Hematopoietic multipotent progenitor cell (in vitro differentiated cells): ENCODE measurements at regions not wholly inside any gene's neighbourhood (a gene's known extent, or its start where the extent isn't known, plus 50 kb on each side); places are given as distances from the start of the nearest gene placed in this dataset.
"Not testable (repeated sequence)": the region's sequence is repeated elsewhere in the genome, so short reads cannot be mapped to it uniquely, and the experiment has no call there.

Source experiments
- DNase-seq, 3 donors: peaks; one replicate each; pipeline ENCODE4 v3.0.0-alpha.2; 2011 to 2015; ENCODE audit warnings: low read depth in 2 of 3, low spot score in 2 of 3

DNA sequence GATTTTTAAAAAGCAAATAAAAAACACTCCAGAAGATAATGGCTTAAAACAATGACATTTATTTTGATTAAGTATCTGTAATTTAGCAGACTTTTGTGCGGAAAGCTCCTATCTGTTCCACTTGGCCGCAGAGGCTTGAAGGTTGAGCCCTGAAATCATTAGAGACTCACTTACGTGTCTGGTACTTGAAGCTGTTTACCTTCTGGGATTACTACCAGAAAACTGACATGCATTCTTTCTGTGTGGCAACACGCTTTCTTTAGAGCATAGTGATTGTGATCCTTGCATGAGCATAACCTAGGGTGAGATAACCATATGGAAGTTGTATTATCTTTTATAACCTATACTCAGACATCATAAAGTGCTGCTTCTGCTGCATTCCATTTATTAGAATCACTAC, 298.5 kb downstream of the SI start:
- DNase-seq, result no peak

DNA sequence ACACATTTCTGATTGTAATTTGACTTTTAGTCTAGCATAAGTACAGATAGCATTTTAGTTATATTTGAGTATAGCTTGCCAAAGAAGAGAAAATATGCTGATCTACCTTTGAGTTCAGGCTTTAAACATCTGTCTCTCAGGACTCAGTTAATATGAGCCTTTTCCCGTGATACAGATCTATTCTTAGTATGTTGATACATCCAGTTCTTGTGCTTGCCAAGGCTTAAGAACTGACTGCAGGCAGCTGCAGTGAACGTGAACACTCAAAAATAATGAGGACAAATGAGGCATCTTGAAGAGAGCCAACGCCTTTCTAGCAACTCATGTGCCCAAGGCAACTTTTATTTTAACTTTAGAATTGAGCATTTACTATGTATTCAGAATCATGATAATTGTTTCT, 325.5 kb downstream of the SI start:
- no peak for DNase-seq

DNA sequence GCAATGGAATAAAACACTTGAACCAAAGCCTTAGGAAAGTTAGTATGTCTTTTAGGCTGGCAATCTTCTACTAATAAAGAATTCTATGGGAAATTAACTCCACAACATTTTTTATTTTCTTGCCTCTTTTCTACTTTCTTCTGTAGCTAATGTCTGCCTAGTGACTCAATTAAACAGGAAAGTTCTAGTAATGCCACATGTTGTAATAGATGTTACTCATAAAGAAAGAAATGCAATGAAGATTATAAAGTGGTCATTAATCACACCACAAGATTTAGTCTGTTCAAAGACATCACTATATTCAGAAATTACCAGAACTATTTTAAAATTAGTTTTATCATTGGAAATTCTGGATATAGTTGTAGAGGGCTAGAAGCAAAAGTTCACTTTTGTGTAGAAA, 329.7 kb downstream of the SI start:
- DNase-seq, result no peak

DNA sequence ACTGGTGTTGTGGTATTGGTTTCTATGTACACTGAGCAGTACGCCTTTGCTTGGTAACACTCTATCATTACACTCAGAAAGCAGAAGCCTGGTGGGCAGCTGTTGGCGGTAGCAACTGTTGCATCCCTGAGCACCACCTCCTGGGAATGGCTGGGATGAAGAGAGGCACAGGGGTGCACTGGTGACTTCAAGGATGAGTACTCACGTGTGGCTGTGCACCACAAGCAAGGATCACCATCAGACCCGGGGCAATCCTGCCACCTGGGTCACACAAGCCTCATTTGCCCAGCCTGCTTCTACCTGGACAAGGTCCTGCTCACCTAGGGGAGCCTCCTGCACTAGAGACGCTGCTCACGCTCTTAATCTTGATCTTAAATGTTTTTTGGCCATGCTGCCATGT, 336.4 kb downstream of the SI start:
- no peak for DNase-seq

DNA sequence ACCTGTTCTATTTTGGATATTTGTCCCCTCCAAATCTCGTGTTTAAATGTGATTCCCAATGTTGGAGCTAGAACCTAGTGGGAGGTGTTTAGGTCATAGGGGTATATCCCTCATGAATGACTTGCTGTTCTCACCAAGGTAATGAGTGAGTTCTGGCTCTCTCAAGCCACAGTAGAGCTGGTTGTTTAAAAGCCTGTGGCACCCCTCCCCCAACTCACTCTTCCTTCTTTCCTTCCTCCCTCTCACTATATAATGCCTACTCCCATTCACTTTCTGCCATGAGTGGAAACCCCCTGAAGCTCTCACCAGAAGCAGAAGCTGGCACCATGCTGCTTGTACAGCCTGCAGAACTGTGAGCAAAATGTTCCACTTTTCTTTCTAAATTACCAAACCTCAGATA, 341.1 kb downstream of the SI start:
- DNase-seq, result no peak

DNA sequence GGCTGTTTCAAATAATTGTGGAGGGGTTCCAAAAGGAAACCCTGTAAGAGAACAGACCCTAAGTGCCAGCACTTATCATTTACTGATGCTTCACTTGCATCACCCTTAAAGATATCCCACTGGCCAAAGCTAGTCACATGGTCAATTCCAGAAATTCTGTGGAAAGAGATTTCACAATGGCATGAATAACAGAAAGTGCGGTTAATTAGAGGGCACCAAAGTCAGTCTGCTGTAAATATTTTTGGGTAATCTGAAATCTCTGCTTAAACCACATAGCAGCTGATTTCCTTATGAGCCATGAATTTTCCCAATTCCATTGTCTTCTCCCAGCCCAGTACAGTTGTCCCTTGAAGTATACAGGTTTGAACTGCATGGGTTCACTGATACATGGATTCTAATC, 346.1 kb downstream of the SI start:
- no peak for DNase-seq

DNA sequence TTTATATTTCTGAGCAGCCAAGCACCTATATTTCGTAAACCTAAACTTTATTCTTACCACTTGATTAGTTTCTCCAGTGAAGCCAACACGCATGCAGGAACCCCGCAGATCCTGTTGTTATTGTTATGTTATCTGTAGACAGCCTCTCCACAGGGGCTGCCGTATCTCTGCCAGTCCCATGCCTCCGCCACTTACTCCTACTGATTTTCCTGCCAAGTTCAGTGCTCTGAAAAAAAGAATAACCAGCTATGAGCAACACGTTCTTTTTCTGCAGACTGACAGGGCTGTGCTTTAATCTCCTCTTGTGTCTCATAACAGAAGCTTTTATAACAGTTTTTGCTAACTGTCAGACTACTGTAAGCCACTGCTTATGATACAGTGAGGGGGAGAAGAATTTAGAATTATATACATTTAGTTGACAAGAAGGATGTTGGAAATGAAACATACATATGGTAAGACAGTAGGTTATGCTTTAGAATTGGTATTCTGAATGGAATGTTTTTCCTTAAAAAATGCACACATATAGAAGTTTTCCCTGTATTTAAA, 347.4 kb downstream of the SI start:
- DNase-seq, result no peak

DNA sequence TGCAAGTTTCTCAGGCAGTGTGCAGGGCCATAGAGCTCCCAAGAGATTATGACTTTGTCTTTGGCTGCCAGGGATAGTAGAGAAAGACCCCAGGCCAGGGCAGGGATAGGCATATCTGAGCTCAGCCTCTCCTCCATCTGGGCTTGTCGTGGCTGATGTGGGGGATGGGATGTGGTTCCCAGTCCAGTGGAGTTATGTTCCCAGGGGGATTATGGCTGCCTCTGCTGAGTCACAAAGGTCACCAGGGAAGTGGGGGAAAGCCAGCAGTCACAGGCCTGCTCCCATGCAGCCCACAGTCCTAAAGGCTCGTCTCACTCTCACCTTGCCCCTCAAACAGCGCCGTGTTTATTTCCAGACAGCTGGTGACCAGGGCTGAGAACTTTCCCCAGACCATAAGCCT, 354.9 kb downstream of the SI start:
- DNase-seq, result no peak

DNA sequence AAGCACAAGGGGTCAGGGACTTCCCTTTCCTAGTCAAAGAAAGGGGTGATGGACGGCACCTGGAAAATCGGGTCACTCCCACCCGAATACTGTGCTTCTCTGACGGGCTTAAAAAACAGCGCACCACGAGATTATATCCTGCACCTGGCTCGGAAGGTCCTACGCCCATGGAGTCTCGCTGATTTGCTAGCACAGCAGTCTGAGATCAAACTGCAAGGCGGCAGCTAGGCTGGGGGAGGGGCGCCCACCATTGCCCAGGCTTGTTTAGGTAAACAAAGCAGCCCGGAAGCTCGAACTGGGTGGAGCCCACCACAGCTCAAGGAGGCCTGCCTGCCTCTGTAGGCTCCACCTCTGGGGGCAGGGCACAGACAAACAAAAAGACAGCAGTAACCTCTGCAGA, 375.5 kb downstream of the SI start:
- not testable (repeated sequence) for DNase-seq

DNA sequence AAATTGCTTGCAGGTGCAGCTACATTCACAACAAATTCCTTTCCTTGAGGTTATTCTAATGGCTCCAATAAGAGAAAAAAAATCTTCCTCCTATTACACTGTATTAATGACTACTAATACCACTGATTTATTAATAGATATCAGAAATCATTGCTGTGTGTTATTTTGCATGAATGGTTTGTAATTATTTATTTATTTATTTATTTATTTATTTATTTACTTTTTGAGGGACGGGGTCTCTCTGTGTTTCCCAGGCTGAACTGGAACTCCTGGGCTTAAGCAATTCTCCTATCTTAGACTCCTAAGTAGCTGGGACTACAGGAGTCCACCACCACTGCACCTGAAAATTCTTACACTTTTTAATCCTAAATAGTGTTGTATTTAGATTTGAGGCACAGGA, 390.4 kb downstream of the SI start:
- no peak for DNase-seq

DNA sequence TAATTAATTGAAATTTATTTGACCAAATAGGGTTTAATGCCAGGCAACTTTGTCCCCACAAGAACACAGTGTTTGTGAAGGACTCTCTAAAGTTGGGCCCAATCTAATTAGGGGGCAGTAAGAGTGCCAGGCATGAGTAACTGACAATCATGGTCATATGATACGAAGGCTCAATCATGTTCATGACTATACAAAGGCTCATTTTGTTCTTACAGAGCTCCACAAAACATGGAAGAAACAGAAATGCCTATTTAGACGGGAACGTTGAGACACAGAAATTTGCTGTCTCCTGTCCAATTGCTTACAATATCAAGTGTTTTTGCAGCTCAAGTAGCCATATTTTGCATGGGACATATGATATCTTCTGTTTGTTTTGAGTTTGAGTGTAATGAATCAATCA, 391.1 kb downstream of the SI start:
- DNase-seq, result no peak

DNA sequence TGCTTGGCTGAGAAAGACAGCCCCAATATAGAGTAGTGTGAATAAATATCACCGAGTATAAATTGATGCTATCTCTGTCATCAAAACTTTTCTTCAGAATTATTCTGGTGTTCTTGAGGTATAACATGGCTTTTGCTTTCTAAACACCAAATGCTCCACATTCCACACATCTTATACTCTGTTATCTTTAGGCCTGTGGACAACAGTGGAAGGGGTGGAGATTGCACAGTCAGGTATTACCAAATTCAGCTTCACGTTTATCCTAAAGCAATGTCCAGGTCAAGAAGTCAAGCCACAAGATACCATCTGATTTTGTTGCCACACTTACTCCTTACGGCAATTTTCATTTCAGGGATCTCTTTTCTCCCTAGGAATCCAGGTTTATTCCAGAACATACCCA, 394.8 kb downstream of the SI start:
- DNase-seq, result no peak

DNA sequence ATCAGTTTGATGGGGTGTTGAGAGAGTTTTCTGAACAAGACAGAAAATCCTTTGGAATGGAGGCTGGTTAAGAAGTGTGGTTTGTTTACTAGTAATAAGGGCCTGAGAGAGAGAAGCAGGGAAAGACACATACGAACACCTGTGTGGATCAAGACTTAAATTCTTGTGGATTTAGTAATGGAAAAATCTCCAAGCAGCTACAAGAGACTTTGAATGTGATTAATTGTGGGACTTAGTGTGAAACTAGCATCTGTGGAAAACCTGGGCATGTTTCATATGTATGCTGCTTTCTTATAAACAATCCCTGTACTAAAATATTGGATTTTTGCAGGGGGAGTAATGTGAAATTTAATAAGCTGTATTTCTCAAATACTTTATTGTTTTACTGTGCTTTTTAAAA, 399.1 kb downstream of the SI start:
- DNase-seq, result no peak

DNA sequence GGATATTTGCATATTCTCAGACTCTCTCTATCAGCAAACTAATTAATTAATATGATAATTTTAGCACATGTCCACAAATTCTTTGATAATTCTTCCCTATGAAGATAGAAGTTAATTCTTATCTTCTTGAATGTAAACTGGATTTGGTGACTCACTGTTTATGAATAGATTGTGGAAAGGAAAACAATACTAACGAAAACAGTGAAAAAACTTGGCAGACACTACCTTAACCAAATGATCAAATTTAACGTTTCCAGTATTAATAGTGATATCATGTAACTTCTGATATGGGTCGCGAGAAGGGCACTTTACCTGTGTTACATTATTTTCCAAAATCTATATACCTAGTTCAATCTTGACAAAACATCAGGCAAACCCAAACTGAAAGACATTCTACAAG, 401.0 kb downstream of the SI start:
- DNase-seq, result no peak

DNA sequence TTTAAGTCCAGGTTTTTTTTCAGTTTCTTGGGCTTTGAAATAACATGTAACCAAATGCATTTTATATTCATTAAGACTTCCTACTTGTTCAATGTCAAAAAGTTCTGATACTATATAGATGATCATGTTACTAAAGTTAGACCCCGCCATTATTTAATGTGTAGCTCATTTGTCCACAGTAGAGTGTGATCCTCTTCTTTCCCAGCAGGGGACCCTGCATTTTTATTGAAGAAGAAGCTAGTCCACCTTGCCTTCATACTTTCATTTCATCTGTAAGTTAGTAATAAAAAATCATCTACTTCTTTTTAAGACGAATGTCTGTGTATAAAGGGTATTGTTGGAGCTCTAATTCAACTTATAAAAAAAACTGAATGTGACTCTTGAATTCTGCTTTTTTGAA, 404.6 kb downstream of the SI start:
- no peak for DNase-seq

DNA sequence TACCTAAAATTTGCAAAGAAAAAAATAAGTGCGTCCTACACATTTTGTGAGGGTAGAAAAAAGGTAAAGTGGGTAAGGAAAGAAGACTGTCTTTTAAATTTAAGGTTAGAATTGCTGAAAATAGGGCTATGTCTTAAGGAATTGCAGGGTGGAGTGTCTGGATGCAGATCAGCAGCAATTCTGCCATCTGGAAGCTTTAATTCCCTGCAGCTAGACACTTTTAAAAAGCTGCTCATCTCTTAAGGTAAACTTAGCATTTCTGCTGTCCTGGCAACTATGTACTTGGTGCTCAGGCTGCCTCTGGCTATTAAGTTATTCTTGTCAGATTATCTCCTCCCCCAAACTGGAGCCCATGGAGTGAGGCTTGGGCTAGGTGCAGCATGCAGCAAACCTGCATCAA, 420.2 kb downstream of the SI start:
- DNase-seq, result no peak

DNA sequence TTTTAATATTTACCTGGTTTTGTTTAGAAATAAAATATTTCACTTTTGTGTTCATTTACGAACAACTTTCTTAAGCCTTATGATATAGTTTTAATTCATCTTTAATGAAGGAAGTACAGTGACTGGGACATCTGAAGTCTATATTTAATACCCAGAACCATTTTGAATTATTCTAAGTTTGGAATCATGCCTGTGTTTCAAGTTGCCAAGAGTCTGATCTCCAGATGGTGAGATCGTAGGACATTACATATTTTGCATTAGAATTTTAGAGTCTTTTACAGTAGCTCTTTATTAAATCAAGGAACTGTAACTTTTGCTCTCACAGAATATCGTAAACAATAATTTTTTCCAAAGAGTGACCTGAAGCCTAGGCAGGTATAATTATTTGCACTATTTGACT, 420.7 kb downstream of the SI start:
- DNase-seq, result no peak

DNA sequence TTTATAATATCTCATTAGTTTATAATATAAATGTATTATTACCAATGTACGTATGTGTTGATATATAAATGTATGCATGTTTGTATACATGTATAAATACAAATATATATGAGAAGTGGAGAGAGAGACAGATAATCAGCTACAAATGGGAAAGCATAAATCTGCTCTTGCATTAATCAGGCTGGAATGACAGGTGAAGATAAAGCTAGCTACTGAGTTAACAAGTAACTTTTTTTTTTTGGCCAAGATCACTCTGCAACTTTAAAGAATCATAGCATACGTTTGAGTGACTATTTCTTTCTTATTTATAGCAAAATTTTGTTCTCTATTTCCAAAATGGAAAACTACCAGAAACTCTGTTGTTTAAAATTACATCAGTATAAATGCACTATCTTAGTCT, 422.8 kb downstream of the SI start:
- no peak for DNase-seq

DNA sequence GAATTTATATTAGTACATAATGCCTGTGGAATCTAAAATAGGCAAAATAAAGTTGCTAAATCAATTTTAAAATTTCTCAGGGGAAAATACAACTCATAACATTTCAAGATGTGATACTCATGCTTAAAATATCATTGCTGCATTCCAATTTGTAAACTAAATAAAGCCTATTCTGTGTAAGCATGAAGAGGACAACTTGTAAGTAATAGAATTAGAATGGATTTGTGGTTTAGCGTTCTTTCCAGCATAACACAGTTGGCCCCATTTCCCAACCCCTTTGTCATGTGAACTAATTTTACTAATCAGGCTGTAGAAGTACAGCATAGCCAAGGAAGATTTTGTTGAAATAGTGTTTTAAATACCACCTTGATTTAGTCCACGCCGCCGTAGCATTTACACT, 437.2 kb downstream of the SI start:
- no peak for DNase-seq

DNA sequence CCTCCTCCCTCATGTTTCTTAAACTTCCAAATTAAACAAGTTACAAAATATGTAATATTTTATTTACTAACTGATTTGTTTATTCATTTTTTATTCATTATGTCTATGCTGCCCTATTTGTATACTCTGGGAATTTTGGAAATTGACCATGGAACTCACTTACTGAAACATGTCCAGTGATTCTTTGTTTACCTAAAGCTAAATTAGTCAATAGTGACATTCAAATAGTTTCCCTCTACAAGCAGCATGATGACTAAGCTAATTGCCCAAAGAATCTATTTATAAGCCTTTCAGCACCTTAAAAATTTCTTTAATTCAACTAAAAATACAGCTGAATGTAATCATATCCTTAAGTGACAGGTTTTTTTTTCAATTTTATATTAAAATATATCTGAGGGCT, 437.7 kb downstream of the SI start:
- DNase-seq, result no peak

DNA sequence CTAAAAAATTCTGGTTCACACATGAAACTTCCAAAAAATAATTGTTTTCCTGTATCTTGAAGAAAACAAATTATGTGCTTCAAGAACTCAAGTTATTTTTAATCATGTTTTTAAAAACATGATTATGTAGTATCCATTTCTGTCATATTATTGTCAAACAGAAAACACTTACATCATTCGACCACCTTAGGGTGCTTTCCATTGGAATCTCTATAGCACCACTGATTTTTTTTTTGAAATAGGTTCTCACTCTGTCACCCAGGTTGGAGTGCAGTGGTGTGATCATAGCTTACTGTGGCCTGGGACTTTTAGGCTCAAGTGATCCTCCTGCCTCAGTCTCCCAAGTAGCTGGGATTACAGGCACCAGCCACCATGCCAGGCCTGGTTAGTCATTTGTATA, 457.3 kb downstream of the SI start:
- no peak for DNase-seq

DNA sequence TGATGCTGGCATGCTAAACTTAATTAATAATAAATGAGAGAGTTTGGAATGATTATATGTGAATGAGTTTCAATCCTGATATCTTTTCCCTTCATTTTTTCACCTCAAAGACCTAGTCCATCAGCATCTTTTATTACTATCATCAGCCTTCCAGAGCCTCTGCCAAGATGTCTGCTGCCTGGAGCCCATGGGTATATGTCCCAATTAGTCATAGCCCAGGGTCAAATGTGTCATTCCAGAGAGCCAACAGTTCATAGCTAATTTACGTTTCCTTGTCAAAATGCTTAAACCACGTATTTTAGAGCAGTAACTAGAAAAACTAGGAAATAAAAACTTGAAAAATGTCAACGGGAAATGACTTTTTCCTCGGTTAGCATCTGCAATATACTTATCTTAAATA, 457.9 kb downstream of the SI start:
- no peak for DNase-seq

DNA sequence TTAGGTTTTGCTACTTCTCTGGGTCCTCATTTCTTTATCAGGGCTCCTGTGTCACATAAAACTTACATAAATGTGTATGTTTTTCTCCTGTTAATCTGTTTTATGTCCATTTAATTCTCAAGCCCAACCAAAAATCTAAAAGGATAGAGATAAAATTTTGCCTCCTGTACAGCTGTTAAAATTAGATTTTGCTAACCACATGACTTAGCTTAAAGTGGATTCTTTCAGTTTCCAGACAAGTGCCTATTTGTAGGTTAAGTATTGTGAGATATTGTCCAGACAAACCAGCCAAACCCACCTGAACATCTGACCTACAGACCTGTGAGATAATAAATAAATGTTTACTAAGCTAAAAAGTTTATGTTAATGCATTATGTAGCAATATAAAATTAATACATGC, 465.5 kb downstream of the SI start:
- no peak for DNase-seq
